ENCODE measurements at regions not wholly inside any gene's neighbourhood (a gene's known extent, or its start where the extent isn't known, plus 50 kb on each side); places are given as distances from the start of the nearest gene placed in this dataset.

DNA sequence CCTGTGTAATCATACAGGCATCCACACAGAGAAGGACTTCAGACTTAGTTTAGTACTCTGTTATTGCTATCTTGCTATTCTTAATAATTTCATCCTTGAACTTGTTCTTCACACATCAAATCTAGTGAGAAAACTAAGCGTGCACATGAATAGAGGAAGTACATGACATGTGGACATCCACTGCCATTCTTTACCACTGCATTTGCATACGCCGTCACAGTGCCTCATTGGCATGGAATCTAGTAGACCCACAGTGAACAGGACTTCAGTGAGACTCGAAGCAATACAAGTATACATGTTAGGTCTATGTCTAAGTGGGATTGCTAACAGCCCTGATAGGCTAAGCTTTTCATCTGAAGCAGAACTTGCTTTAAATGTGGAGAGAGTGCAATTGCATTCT lies 592.1 kb downstream of the TLE4 start:
- no peak overlapping the region for H2AFZ ChIP-seq (ENCODE audit: low read length)
- H3K9me3 ChIP-seq (replicated peaks; ENCODE audit: insufficient read depth, low read length): no peaks in the 10 kb centered on the region
- H3K27me3 ChIP-seq (replicated peaks; ENCODE audit: insufficient read depth, low read length): no peaks in the 10 kb centered on the region
- H3K4me2 ChIP-seq (ENCODE audit: low read depth, low read length): no peak overlapping the region
- H3K4me3 ChIP-seq (ENCODE audit: low read length): no peak overlapping the region
- H3K36me3 ChIP-seq (replicated peaks; ENCODE audit: insufficient read depth, low read length): no peaks in the 10 kb centered on the region
- no peaks in the 10 kb centered on the region for H3K79me2 ChIP-seq (ENCODE audit: low read length)
- no peak overlapping the region for H3K27ac ChIP-seq (ENCODE audit: low read length)
- H3K4me1 ChIP-seq (ENCODE audit: low read length): no peaks in the 10 kb centered on the region
- H3F3A ChIP-seq (ENCODE audit: insufficient read depth, low read length): no peaks in the 10 kb centered on the region
- H4K20me1 ChIP-seq (ENCODE audit: insufficient read depth, low read length): no peaks in the 10 kb centered on the region
- H3K9me2 ChIP-seq (replicated peaks; ENCODE audit: insufficient read depth, low read length): no peaks in the 10 kb centered on the region
- H3K9ac ChIP-seq (ENCODE audit: low read length): no peak overlapping the region
- TF ChIP-seq EZH2 (optimal IDR thresholded peaks at IDR 0.05; ENCODE audit: low read depth, low read length) (no peak), EZH2phosphoT487 (IDR thresholded peaks at IDR 0.05; ENCODE audit: low read length) (no peak)
- TF ChIP-seq, protein P1, sequence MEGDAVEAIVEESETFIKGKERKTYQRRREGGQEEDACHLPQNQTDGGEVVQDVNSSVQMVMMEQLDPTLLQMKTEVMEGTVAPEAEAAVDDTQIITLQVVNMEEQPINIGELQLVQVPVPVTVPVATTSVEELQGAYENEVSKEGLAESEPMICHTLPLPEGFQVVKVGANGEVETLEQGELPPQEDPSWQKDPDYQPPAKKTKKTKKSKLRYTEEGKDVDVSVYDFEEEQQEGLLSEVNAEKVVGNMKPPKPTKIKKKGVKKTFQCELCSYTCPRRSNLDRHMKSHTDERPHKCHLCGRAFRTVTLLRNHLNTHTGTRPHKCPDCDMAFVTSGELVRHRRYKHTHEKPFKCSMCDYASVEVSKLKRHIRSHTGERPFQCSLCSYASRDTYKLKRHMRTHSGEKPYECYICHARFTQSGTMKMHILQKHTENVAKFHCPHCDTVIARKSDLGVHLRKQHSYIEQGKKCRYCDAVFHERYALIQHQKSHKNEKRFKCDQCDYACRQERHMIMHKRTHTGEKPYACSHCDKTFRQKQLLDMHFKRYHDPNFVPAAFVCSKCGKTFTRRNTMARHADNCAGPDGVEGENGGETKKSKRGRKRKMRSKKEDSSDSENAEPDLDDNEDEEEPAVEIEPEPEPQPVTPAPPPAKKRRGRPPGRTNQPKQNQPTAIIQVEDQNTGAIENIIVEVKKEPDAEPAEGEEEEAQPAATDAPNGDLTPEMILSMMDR (IDR thresholded peaks at IDR 0.05; ENCODE audit: low read length): no peak
- no peak for DNase-seq

- H3K27me3 ChIP-seq (replicated peaks; ENCODE audit: insufficient read depth, low read length): no peaks in the 10 kb centered on the region
- TF ChIP-seq, protein P1 (IDR thresholded peaks at IDR 0.05; ENCODE audit: low read length): no peak
- TF ChIP-seq EZH2 (optimal IDR thresholded peaks at IDR 0.05; ENCODE audit: low read depth, low read length) (no peak), EZH2phosphoT487 (IDR thresholded peaks at IDR 0.05; ENCODE audit: low read length) (no peak)
- H3K9me2 ChIP-seq (replicated peaks; ENCODE audit: insufficient read depth, low read length): no peaks in the 10 kb centered on the region
- H3K4me2 ChIP-seq (ENCODE audit: low read depth, low read length): peak overlapping the region; percentile 27
- no peaks in the 10 kb centered on the region for H3F3A ChIP-seq (ENCODE audit: insufficient read depth, low read length)
- no peak overlapping the region for H3K4me3 ChIP-seq (ENCODE audit: low read length)
- no peak overlapping the region for H3K9ac ChIP-seq (ENCODE audit: low read length)
- no peaks in the 10 kb centered on the region for H3K79me2 ChIP-seq (ENCODE audit: low read length)
- H2AFZ ChIP-seq (ENCODE audit: low read length): 0 out of 2 replicates have a peak overlapping the region, but pooled peaks have one; percentile 17
- H3K4me1 ChIP-seq (ENCODE audit: low read length): no peaks in the 10 kb centered on the region
- H3K27ac ChIP-seq (ENCODE audit: low read length): no peak overlapping the region
- H3K9me3 ChIP-seq (replicated peaks; ENCODE audit: insufficient read depth, low read length): no peaks in the 10 kb centered on the region
- H3K36me3 ChIP-seq (replicated peaks; ENCODE audit: insufficient read depth, low read length): no peaks in the 10 kb centered on the region
- no peaks in the 10 kb centered on the region for H4K20me1 ChIP-seq (ENCODE audit: insufficient read depth, low read length)
- no peak for DNase-seq
Observed at GRCh38 chr9:80158554-80159170, 586.9 kb downstream of the TLE4 start.

- no peak overlapping the region for H3K4me3 ChIP-seq (ENCODE audit: low read length)
- no peaks in the 10 kb centered on the region for H3F3A ChIP-seq (ENCODE audit: insufficient read depth, low read length)
- H3K79me2 ChIP-seq (ENCODE audit: low read length): no peaks in the 10 kb centered on the region
- H3K9me2 ChIP-seq (replicated peaks; ENCODE audit: insufficient read depth, low read length): no peaks in the 10 kb centered on the region
- no peaks in the 10 kb centered on the region for H3K27me3 ChIP-seq (replicated peaks; ENCODE audit: insufficient read depth, low read length)
- no peaks in the 10 kb centered on the region for H4K20me1 ChIP-seq (ENCODE audit: insufficient read depth, low read length)
- no peak for TF ChIP-seq EZH2phosphoT487 (IDR thresholded peaks at IDR 0.05; ENCODE audit: low read length)
- TF ChIP-seq, protein P1 (IDR thresholded peaks at IDR 0.05; ENCODE audit: low read length): no peak
- TF ChIP-seq EZH2 (optimal IDR thresholded peaks at IDR 0.05; ENCODE audit: low read depth, low read length): no peak
- no peak for DNase-seq
- H3K9ac ChIP-seq (ENCODE audit: low read length): no peak overlapping the region
- H3K9me3 ChIP-seq (replicated peaks; ENCODE audit: insufficient read depth, low read length): no peaks in the 10 kb centered on the region
- no peaks in the 10 kb centered on the region for H3K4me1 ChIP-seq (ENCODE audit: low read length)
- H2AFZ ChIP-seq (ENCODE audit: low read length): 0 out of 2 replicates have a peak overlapping the region, but pooled peaks have one; percentile 17
- H3K36me3 ChIP-seq (replicated peaks; ENCODE audit: insufficient read depth, low read length): no peaks in the 10 kb centered on the region
- no peak overlapping the region for H3K27ac ChIP-seq (ENCODE audit: low read length)
- 0 out of 2 replicates have a peak overlapping the region, but pooled peaks have one; percentile 27 for H3K4me2 ChIP-seq (ENCODE audit: low read depth, low read length)
Observed at GRCh38 chr9:80158131-80158530, 586.4 kb downstream of the TLE4 start.
